ENCODE measurements at regions not wholly inside any gene's neighbourhood (a gene's known extent, or its start where the extent isn't known, plus 50 kb on each side); places are given as distances from the start of the nearest gene placed in this dataset.

- no peaks in the 10 kb centered on the region for H3K27me3 ChIP-seq (ENCODE audit: insufficient read depth, low read length)
- Mint-ChIP-seq H3K27ac (no peak overlapping the region), H3K36me3 (ENCODE audit: insufficient read depth in 1 of 3, low read depth in 3 of 3) (no peaks in the 10 kb centered on the region), H3K4me3 (no peak overlapping the region), H3K9me3 (no peaks in the 10 kb centered on the region; a peak in 1 of 5 replicates), H3K4me1 (peaks cover 25 to 32% of the 10 kb centered on the region in 2 experiments), H3K27me3 (ENCODE audit: low read depth) (peaks cover 7% of the 10 kb centered on the region)
- H2BK120ac ChIP-seq (ENCODE audit: low read depth, low read length, poor library complexity, severe bottlenecking) = no peak overlapping the region
- no peaks in the 10 kb centered on the region for H3K23me2 ChIP-seq (ENCODE audit: insufficient read length, low read depth, low read length, poor library complexity, severe bottlenecking)
- no peak for TF ChIP-seq CTCF (conservative IDR thresholded peaks at IDR 0.05)
- H2AFZ ChIP-seq (ENCODE audit: low read length) = no peak overlapping the region
- H3K23ac ChIP-seq (ENCODE audit: insufficient read length, low read depth, low read length) = no peak overlapping the region
- H3K4me2 ChIP-seq (ENCODE audit: insufficient read depth, insufficient read length, low read length) = no peak overlapping the region
- H4K91ac ChIP-seq (ENCODE audit: insufficient read length, low read depth, low read length) = no peak overlapping the region
- H2BK12ac ChIP-seq (ENCODE audit: insufficient read length, low read depth, low read length) = no peak overlapping the region
- no peak overlapping the region for H3K18ac ChIP-seq (ENCODE audit: insufficient read length, low read depth, low read length)
- H3K56ac ChIP-seq (ENCODE audit: insufficient read length, low read depth, low read length) = no peak overlapping the region
- peaks cover 2% of the 10 kb centered on the region; the same call in 1 of the 2 replicates for H3K4me1 ChIP-seq (ENCODE audit: insufficient read depth, low read length)
- no peak overlapping the region for H3K27ac ChIP-seq (ENCODE audit: insufficient read length, low read depth, low read length)
- WGBS (ENCODE audit: extremely low coverage, insufficient read length, low lambda C conversion rate) = no CpG with 5 or more reads among the region's 7 CpGs
- no peaks in the 10 kb centered on the region for H4K20me1 ChIP-seq (ENCODE audit: control insufficient read depth, insufficient read depth, insufficient read length)
- H4K5ac ChIP-seq (ENCODE audit: insufficient read length, low read depth, low read length) = no peak overlapping the region
- H2BK20ac ChIP-seq (ENCODE audit: low read depth, low read length, poor library complexity, severe bottlenecking) = no peak overlapping the region
- no peak overlapping the region for H3K14ac ChIP-seq (ENCODE audit: insufficient read depth, low read length)
- no peak overlapping the region for H3K9ac ChIP-seq (ENCODE audit: extremely low read depth, insufficient read length, low read length)
- DNase-seq = no peak
- H3T11ph ChIP-seq (ENCODE audit: low read length) = no peak overlapping the region
- H2BK15ac ChIP-seq (ENCODE audit: low read depth, low read length) = no peak overlapping the region
- H3K79me1 ChIP-seq (ENCODE audit: insufficient read depth, low read depth, low read length, poor library complexity, severe bottlenecking) = no peaks in the 10 kb centered on the region
- no peak overlapping the region for H2AK5ac ChIP-seq (ENCODE audit: insufficient read length, low read length)
- no peaks in the 10 kb centered on the region for H3K79me2 ChIP-seq (ENCODE audit: insufficient read depth, low read length)
- no peak overlapping the region for H4K8ac ChIP-seq (replicated peaks; ENCODE audit: insufficient read length, low read depth, low read length)
- no peak overlapping the region for H3K4ac ChIP-seq (ENCODE audit: low read depth, low read length)
- no peaks in the 10 kb centered on the region for H3K9me3 ChIP-seq (ENCODE audit: control insufficient read depth, low read depth, low read length)
- no peak overlapping the region for H2BK5ac ChIP-seq (ENCODE audit: insufficient read length, low read length)
Measured at GRCh38 chr6:43986177-43986825, 141.0 kb downstream of the MRPL14 start.
